Breast epithelium (tissue), 3 donors: ENCODE measurements at regions not wholly inside any gene's neighbourhood (a gene's known extent, or its start where the extent isn't known, plus 50 kb on each side); places are given as distances from the start of the nearest gene placed in this dataset.

Experiments
- POLR2A ChIP-seq: fragments of 450-650 bp; IDR thresholded peaks from one replicate; pipeline ENCODE4 v1.6.1; 2016; ENCODE audit warnings: antibody characterized with exemption, mild to moderate bottlenecking, moderate library complexity
- TF ChIP-seq, protein P1 (sequence below), 3 donors: fragments of 450-650 bp; IDR thresholded peaks; one replicate each; pipeline ENCODE4 v1.5.1; 2016 to 2017; ENCODE audit warnings: antibody characterized with exemption in 3 of 3, mild to moderate bottlenecking in 3 of 3, moderate library complexity in 3 of 3

GRCh38 chr2:128472789-128473174, 154.1 kb upstream of the HS6ST1 start:
- no peak for TF ChIP-seq POLR2A
- TF ChIP-seq, protein P1, sequence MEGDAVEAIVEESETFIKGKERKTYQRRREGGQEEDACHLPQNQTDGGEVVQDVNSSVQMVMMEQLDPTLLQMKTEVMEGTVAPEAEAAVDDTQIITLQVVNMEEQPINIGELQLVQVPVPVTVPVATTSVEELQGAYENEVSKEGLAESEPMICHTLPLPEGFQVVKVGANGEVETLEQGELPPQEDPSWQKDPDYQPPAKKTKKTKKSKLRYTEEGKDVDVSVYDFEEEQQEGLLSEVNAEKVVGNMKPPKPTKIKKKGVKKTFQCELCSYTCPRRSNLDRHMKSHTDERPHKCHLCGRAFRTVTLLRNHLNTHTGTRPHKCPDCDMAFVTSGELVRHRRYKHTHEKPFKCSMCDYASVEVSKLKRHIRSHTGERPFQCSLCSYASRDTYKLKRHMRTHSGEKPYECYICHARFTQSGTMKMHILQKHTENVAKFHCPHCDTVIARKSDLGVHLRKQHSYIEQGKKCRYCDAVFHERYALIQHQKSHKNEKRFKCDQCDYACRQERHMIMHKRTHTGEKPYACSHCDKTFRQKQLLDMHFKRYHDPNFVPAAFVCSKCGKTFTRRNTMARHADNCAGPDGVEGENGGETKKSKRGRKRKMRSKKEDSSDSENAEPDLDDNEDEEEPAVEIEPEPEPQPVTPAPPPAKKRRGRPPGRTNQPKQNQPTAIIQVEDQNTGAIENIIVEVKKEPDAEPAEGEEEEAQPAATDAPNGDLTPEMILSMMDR (IDR thresholded peaks at IDR 0.05) = no peak
